HL-60 (cell line): ENCODE measurements at regions not wholly inside any gene's neighbourhood (a gene's known extent, or its start where the extent isn't known, plus 50 kb on each side); places are given as distances from the start of the nearest gene placed in this dataset.

Source experiments
- DNase-seq, 2 experiments: peaks; one replicate each; pipeline ENCODE4 v3.0.0-alpha.2; 2010 to 2020; ENCODE audit warnings: low read depth in 1 of 2, low spot score in 1 of 2
- H3K27ac ChIP-seq: fragments of 250-450 bp; sonication (Bioruptor Pico); replicated peaks from 2 replicates; pipeline ENCODE4 v1.5.1; 2020; ENCODE audit warnings: mild to moderate bottlenecking, moderate library complexity
- H3K27me3 ChIP-seq: fragments of 250-450 bp; sonication (Bioruptor Pico); 2 replicates; pipeline ENCODE4 v1.5.1; 2021; ENCODE audit warnings: mild to moderate bottlenecking, moderate library complexity; ENCODE audit not compliant: insufficient read depth, poor library complexity, severe bottlenecking
- H3K4me3 ChIP-seq: replicated peaks from 2 replicates; pipeline ENCODE4 v1.5.1; 2011; ENCODE audit warnings: mild to moderate bottlenecking, control low read depth, low read length; ENCODE audit not compliant: insufficient read depth
- CTCF ChIP-seq: IDR thresholded peaks from one replicate; pipeline ENCODE4 v1.5.1; 2011; ENCODE audit warnings: low read length, control low read depth, inconsistent platforms; ENCODE audit not compliant: insufficient read depth
- GABPA ChIP-seq: IDR thresholded peaks from 2 replicates; pipeline ENCODE4 v1.6.1; 2012; ENCODE audit warnings: low read depth
- POLR2AphosphoS5 ChIP-seq: IDR thresholded peaks from 2 replicates; pipeline ENCODE4 v1.6.1; 2012; ENCODE audit warnings: low read depth
- REST ChIP-seq: IDR thresholded peaks from 2 replicates; pipeline ENCODE4 v1.6.1; 2012; ENCODE audit warnings: low read depth; ENCODE audit not compliant: insufficient replicate concordance
- SPI1 ChIP-seq: IDR thresholded peaks from 2 replicates; pipeline ENCODE4 v1.6.1; 2012; ENCODE audit warnings: low read depth, mild to moderate bottlenecking, borderline replicate concordance

GRCh38 chr7:35463176-35463700, 209.3 kb upstream of the TBX20 start:
- Histone ChIP-seq H3K4me3 (no peak overlapping the region), H3K27ac (no peak overlapping the region), H3K27me3 (no peaks in the 10 kb centered on the region)
- TF ChIP-seq SPI1 (no peak), GABPA (no peak), REST (no peak), POLR2AphosphoS5 (no peak), CTCF (no peak)
- DNase-seq, result no peak

GRCh38 chr7:35454575-35455385, 200.9 kb upstream of the TBX20 start:
- H3K4me3 ChIP-seq, result no peak overlapping the region
- H3K27ac ChIP-seq, result no peak overlapping the region
- DNase-seq, result no peak
- peaks cover 5% of the 10 kb centered on the region for H3K27me3 ChIP-seq
- TF ChIP-seq REST (no peak), GABPA (no peak), CTCF (no peak), SPI1 (no peak), POLR2AphosphoS5 (no peak)

- DNase-seq, result no peak
- Histone ChIP-seq H3K27me3 (peaks cover 5% of the 10 kb centered on the region), H3K4me3 (no peak overlapping the region), H3K27ac (no peak overlapping the region)
- TF ChIP-seq CTCF, result no peak
Observed at GRCh38 chr7:35450456-35451214, 196.7 kb upstream of the TBX20 start.
